ENCODE measurements at regions not wholly inside any gene's neighbourhood (a gene's known extent, or its start where the extent isn't known, plus 50 kb on each side); places are given as distances from the start of the nearest gene placed in this dataset.

GRCh38 chr10:43903451-43903850 is 254.8 kb upstream of the ZNF32 start:
- no peak for DNase-seq (ENCODE audit: low read depth, low spot score)

DNA sequence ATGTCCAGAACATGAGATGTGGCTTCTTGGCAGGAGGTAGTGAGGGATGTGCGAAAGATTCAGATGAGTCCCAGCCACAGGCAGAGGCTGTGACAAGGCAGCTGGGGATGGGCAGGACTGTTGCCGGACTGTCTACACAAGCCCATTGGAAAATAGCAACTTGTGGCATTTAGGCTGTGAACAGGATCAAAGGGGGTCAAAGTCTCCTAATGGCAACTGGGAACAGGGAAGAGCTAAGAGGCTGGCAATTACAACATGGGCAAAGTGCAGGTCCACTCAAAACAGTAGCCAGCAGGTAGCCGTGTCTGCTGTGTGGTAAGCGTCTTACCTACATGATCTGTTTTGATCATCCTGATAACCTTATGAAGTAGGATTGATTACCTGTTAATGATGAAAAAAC is 254.2 kb upstream of the ZNF32 start:
- DNase-seq (ENCODE audit: low read depth, low spot score), result no peak

DNA sequence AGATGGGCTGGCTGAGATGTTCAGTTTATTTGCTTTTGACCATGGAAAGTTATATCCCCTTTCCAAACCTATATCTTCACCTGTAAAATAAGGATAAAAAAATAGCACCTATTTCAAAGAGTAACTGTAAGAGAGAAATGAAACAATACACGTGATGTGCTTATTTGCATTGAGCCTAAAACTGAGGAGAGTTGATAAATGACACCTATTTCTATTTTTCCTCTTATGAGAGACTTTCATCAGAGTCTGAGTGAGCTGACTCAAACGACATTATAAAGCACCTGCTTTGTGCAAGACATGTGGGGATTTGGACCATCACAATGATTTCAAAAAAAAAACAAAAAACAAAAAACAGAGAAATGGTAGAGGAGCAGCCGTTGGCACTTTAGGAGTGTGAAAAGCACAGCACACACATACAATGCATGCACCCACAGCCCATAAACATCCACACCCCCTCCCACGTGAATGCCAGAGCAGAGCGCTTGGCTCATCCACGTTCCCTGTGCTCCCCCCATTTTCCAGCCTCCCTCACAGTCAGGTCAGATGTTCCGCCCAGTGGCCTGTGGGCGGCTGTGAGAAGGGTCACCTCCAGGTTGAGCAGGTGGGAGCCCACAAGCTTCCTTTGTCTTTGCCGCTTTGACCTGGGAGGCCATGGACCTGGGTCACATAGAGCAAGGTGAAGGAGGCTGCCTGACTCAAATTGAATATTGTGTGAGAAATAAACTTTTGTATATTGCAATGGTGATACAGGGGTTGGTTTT is 253.2 kb upstream of the ZNF32 start:
- DNase-seq (ENCODE audit: low read depth, low spot score), result no peak

GRCh38 chr10:43901302-43901701 is 252.6 kb upstream of the ZNF32 start:
- no peak for DNase-seq (ENCODE audit: low read depth, low spot score)

- DNase-seq (ENCODE audit: low read depth, low spot score), result no peak
These were observed 251.9 kb upstream of the ZNF32 start for GRCh38 chr10:43900571-43900970.

DNA sequence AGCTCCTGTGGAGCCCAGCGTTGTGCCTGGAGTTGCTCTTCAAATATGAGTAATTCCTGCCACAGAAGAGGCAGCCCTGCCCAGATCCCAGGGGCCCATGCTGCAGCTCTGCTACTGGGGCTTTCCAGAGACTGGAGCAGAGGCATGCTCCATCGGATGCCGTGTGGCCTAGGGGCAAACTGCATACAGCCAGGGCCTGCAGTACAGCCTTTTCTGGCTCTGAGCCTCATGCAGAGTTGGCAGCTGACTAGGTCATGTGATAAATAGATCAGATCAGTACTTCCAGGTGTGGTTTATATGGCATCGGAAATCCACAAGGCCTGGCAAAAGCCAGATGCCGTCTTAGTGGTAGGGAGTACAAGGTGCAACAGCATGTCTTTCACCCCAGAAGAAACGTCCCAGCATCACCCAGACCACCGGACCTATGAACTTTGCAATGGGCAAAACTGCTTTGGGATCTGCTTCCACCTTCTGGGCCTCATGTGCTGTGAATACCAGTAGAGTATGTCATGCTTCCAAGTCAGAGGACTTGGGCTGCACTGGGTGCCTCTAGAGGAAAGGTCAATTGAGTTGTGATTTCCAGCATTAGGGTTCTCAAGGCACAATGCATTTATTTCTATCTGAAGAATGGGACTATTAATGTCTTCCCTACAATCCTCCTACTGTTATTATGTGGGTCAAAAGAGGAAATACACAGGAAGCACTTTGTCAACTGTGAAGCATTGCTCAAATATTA is 250.7 kb upstream of the ZNF32 start:
- no peak for DNase-seq (ENCODE audit: low read depth, low spot score)

- DNase-seq (ENCODE audit: low read depth, low spot score), result no peak
These were observed 249.9 kb upstream of the ZNF32 start for GRCh38 chr10:43898592-43898991.

DNA sequence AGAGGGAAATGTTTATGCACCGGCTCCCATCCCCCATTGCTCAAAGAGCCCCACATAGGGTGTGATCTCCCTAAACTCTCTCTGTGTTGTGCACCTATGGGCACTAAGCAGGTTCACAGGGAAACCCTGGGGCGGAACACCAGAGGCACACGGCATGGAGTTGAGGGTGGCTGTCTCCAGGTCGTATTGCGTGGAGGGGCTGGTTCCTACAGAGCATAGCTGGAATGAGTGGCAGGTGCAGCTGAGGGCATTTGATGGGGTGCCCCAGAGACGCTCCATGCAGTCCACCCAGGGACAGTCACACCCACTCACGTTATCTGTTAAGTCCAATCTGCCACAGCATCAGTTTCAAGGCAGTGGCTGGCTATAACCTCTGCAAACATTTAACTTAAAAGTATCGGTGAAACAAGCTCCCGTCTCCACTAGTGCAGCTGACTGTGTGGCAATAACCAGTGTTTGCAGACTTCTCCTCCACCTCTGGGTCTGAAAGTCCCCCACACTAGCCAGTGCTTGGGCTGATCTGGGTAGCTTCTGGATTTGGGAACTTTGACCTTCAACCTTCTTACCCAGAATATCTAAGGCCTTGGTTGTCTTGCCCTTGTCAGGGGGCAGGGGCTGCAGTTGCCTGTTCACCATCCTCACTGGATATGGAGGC is 249.2 kb upstream of the ZNF32 start:
- DNase-seq (ENCODE audit: low read depth, low spot score), result no peak

DNA sequence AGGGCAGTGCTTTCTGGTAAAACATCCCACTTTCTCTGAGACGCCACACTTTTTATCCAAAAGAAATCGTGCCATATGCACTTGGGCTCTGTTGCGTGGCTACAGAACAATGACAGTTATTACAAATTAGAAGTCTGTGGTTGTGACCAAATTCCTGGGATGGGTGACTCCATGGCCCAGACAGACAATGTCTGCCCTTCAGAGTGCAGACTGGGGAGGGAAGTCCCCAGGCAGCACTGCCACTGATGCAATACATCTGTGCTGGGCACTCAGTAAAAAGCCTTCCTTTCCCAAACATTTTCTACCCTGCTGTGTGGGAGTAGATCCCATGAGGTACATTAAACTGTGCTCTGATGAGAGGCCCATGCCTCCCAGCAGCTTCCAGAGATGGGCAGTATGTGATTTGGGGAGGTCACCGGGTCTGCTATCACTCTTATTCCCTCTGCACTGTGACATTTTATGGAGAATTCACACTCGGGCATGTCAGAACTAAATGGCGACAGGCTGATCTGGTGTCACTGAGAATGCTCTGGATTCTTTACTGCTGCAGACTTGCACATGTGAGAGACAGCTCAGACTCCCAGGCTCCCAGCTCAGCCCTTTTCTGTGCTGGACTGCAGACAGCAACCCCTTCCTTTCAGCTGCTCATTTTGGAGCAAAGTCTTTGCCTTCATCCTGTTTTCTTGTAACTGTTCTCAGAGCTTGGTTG is 243.5 kb upstream of the ZNF32 start:
- no peak for DNase-seq (ENCODE audit: low read depth, low spot score)

DNA sequence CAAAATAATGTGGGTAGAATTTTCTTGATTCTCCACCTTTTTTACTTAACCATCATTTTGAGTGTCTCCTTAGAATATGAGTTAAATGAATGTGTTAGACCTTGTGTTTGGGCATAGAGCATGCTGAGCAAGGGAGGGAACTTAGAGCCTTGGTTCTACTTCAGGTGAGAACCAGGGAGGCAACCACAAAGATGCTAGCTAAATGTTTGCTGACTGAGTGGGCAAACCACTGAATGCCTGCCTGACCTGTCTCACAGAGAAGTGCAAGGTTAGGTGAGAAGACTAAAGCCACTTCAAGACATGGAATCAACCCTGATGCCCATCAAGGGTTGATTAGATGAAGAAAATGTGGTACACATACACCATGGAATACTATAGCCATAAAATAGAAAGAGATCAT is 242.6 kb upstream of the ZNF32 start:
- DNase-seq (ENCODE audit: low read depth, low spot score), result no peak

DNA sequence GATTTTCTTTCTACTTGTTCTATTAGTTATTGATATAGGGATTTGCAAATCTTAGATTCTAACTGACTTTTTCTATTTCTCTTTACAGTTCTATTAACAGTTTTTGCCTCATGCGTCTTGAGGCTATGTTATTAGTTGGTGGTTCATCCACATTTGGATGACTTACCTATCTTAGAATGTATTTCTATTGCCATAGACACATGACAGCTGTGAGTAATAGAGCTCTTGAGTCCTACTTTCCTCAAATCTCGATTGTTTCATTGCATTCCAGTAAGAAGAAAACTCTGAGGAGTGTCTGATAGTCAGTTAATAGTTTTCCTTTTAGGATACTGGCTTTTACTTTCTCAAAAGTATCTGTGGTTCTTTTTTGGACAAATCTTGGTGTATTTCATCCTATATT is 241.4 kb upstream of the ZNF32 start:
- no peak for DNase-seq (ENCODE audit: low read depth, low spot score)

DNA sequence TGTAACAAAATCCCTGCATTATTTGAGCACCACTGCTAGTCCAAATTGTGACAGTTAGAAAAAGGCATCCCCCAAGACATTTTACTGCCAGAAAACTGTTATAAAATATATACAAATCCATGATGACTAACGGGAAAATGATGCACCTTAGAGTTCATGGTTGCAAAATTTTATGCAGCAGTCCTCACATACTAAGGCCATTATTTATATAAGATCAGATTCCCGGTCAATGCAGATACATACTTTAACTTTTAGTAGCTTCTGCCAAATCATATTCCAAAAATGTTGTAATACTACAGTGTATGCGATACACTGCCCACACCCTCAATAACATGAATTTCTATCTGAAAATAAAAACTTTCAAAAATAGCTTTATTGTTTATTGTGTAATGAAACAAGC is 239.9 kb upstream of the ZNF32 start:
- DNase-seq (ENCODE audit: low read depth, low spot score), result no peak

DNA sequence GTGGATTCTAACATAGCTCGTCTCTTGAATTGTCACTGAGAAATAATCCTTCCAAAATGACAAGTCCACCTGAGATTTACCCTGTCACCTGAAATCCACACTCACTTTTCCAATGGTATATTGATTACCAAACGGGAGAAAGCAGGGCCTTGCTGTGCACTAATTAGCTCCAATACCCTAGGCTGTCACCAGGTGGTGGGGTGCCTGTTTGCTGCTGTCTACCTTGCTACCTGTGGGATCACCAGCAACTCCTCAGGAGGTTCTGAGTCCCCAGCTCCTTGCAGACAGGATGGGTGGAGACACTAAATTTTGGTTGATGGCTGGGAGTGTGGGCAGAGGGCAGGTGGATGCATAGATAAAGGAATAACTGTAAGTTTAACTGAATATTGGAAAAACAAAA is 237.2 kb upstream of the ZNF32 start:
- no peak for DNase-seq (ENCODE audit: low read depth, low spot score)

DNA sequence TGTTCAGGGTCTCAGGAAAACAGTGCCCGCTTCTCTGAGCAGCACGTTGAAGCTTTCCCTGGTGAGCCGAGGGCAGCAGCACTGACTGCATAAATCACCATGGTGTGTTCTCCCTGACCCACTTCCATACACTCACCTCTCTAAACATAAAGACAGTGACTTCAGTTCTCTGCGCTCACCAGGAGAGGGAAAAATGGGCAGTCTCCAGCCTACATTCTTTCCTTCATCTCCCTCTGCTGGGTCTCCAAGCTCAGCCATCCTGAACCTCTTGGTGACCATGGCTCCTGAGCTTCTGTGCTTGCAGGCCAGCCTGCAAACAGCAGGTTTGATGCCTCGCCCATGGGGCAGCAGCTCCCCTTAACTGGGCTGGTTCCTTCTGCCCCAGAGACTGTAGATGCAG is 236.6 kb upstream of the ZNF32 start:
- DNase-seq (ENCODE audit: low read depth, low spot score), result no peak

GRCh38 chr10:43884501-43885105 is 235.9 kb upstream of the ZNF32 start:
- DNase-seq (ENCODE audit: low read depth, low spot score), result no peak

DNA sequence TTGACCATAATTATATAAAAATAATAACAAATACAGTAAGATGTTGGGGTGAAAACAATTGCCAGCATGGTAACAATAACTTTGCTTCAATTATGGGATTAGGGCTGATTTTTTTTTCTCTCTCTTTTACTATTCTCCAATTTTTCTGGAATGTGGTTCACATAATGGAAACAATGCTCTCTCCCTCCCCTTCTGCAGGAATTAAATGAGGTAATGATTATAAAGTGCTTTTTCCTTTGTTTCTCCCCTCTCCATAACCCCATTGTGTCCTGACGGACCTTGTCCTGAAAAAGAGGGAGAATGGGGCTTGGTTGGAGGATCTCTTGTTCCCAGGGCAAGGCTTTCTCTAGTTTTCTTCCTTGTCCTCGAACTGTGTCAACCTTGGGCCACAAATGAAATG is 234.0 kb upstream of the ZNF32 start:
- no peak for DNase-seq (ENCODE audit: low read depth, low spot score)

GRCh38 chr10:43881657-43882056 is 233.0 kb upstream of the ZNF32 start:
- DNase-seq (ENCODE audit: low read depth, low spot score), result no peak

DNA sequence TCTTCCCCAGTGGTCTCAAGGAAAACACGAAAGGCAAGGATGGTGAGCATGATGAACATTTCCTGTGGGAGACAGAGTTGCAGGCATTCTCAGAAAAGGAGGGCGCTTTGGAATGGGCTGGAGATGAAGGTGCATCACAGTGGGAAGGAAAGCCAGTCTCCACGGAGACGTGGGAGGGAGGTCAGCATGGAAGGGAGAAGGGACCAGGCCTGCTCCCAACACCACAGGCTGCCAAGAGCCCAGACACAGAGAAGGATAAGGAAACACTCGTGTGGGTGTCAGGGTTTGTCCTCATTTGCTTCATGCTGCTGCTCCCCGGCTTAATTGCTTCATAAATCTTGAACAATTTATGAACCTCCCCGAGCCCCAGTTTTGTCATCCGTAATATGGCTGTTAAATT is 231.5 kb upstream of the ZNF32 start:
- no peak for DNase-seq (ENCODE audit: low read depth, low spot score)

DNA sequence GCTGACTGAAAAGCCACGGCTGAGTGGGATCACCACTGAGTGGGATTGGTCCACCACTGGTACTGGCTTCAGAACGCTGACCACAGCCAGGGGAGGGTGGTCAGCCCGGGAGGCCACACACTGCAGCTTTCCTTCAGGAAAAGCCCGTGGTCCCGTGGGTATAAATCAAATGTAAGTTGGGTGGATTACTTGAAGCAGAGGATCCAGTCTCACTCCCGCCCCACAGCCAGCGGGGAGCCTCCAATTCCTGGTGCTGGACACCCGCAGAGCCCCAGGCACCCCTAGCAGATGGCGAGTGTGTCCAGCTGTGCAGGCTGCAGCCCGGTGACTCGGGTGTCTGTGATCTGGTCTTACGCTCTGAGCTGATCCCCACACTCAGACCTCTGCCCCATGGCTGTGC is 231.1 kb upstream of the ZNF32 start:
- no peak for DNase-seq (ENCODE audit: low read depth, low spot score)

DNA sequence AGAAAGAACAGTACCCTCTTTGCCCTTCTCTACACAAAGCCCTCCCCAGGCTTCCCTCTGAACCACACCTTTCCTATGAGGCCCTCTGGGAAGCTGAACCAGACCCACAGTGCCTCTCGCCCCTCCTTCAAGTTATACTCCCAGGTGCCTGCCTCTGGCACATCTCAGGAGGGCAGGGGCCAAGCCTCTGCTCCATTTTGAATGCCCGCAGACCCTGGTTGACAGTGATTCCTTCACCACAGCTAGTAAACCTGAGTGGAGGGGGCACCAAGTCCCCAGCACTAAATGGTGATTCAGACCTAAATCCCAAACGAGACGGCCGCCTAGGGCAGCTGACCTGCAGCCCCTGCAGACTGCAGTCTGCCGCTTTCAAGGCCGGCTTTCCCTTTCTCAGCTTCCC is 230.5 kb upstream of the ZNF32 start:
- DNase-seq (ENCODE audit: low read depth, low spot score), result no peak

- no peak for DNase-seq (ENCODE audit: low read depth, low spot score)
These were observed 229.7 kb upstream of the ZNF32 start for GRCh38 chr10:43878386-43878785.

GRCh38 chr10:43876976-43877375 is 228.3 kb upstream of the ZNF32 start:
- DNase-seq (ENCODE audit: low read depth, low spot score), result no peak
